ENCODE measurements at regions not wholly inside any gene's neighbourhood (a gene's known extent, or its start where the extent isn't known, plus 50 kb on each side); places are given as distances from the start of the nearest gene placed in this dataset.

DNA sequence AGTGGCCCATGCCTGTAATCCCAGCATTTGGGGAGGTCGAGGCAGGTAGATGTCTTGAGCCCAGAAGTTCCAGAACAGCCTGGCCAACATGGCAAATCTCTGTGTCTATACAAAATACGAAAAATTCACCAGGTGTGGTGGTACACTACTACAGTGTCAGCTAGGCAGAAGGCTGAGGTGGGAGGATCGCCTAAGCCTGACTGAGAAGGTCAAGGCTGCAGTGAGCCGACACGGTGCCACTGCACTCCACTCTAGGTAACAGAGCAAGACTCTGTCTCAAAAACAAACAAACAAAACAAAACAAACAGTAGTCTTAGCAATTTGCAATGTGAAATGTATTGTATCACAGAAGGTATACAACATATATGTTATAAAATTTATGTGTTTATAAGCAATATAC is 348.0 kb downstream of the SEMA3D start:
- no peaks in the 10 kb centered on the region for H3K36me3 Mint-ChIP-seq (ENCODE audit: low read depth)
- TF ChIP-seq, protein P1, sequence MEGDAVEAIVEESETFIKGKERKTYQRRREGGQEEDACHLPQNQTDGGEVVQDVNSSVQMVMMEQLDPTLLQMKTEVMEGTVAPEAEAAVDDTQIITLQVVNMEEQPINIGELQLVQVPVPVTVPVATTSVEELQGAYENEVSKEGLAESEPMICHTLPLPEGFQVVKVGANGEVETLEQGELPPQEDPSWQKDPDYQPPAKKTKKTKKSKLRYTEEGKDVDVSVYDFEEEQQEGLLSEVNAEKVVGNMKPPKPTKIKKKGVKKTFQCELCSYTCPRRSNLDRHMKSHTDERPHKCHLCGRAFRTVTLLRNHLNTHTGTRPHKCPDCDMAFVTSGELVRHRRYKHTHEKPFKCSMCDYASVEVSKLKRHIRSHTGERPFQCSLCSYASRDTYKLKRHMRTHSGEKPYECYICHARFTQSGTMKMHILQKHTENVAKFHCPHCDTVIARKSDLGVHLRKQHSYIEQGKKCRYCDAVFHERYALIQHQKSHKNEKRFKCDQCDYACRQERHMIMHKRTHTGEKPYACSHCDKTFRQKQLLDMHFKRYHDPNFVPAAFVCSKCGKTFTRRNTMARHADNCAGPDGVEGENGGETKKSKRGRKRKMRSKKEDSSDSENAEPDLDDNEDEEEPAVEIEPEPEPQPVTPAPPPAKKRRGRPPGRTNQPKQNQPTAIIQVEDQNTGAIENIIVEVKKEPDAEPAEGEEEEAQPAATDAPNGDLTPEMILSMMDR (IDR thresholded peaks at IDR 0.05) = no peak
- H3K4me3 Mint-ChIP-seq = no peak overlapping the region
- peaks cover 5% of the 10 kb centered on the region for H3K4me1 Mint-ChIP-seq
- no peak overlapping the region for H3K27ac Mint-ChIP-seq
- H3K9me3 Mint-ChIP-seq = no peaks in the 10 kb centered on the region
- peaks cover 4% of the 10 kb centered on the region for H3K27me3 Mint-ChIP-seq (ENCODE audit: low read depth, poor library complexity)
- DNase-seq = no peak

DNA sequence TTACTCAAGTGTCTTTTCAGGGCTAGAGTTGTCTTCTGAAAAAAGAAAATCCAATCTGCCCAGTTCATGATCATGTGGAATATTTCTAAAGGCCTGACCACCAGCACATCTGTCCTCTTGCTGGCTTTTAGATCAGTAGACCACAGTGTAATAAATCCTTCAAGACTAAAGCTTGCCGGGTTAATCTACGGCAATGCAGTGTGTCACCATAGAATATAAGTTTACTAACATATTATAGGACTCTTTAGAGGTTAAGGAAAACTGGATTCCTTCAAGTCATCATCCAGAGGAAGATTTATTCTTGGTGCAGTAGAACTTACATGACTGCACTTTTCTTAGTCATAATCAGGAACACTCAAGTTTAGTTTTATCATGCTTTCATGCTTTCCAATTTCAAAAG is 349.5 kb downstream of the SEMA3D start:
- DNase-seq = no peak
- no peak overlapping the region for H3K4me3 Mint-ChIP-seq
- H3K36me3 Mint-ChIP-seq (ENCODE audit: low read depth) = no peaks in the 10 kb centered on the region
- H3K4me1 Mint-ChIP-seq = peaks cover 5% of the 10 kb centered on the region
- no peak overlapping the region for H3K27ac Mint-ChIP-seq
- H3K27me3 Mint-ChIP-seq (ENCODE audit: low read depth, poor library complexity) = peaks cover 4% of the 10 kb centered on the region
- H3K9me3 Mint-ChIP-seq = no peaks in the 10 kb centered on the region
- TF ChIP-seq, protein P1 (IDR thresholded peaks at IDR 0.05) = no peak

DNA sequence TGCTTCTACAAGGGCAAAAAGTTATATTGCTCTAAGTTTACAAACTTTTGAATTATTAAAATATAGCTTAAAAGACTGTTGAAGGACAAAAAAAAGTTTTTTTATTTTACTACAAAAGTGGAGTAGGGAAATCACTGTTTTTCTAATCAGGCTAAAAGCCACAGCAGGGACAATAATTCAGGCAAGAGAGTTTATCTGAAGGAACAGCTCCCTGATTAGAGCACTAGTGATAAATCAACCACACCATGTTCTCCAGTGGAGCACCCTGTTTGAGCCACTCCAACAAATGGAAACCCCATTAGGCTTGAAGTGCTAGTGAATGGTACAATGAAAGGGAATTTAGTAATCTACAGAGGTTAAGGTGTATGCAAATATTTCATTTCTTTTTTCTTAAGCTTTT is 357.1 kb downstream of the SEMA3D start:
- Mint-ChIP-seq H3K27me3 (ENCODE audit: low read depth, poor library complexity) (no peaks in the 10 kb centered on the region), H3K4me3 (no peak overlapping the region), H3K27ac (no peak overlapping the region), H3K36me3 (ENCODE audit: low read depth) (no peaks in the 10 kb centered on the region), H3K4me1 (peaks cover 8% of the 10 kb centered on the region), H3K9me3 (no peaks in the 10 kb centered on the region)
- TF ChIP-seq, protein P1 (IDR thresholded peaks at IDR 0.05) = no peak
- no peak for DNase-seq

DNA sequence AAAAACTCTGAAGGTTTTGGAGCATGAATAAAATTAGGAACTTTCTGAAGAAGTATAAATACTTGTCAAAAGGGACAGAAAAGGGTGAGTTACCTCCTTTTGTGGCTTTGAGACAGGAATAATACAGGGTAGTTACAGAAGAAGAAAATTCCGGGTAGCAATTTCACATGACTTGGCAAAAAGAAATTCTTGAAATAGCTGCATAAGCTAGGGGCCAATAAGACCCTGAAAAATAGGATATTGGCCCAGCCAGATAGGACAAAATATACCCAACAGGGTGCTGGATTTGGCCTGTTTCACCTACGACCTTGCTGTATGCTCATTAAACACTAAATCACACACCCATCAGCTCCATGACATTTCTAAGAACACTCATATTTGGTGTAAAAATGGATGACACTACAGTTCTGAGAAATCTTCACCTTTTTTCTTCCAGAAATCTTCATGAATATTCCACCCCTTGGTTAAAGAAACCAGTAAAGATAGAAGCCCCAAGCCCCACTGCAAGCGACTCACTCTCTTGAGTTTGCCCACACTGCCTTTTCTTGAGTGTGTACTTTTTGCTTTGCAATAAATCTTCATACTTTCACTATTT is 362.7 kb downstream of the SEMA3D start:
- no peaks in the 10 kb centered on the region for H3K9me3 Mint-ChIP-seq
- H3K27ac Mint-ChIP-seq = no peak overlapping the region
- H3K36me3 Mint-ChIP-seq (ENCODE audit: low read depth) = no peaks in the 10 kb centered on the region
- TF ChIP-seq, protein P1 (IDR thresholded peaks at IDR 0.05) = no peak
- H3K4me3 Mint-ChIP-seq = no peak overlapping the region
- no peaks in the 10 kb centered on the region for H3K4me1 Mint-ChIP-seq
- H3K27me3 Mint-ChIP-seq (ENCODE audit: low read depth, poor library complexity) = no peaks in the 10 kb centered on the region
- no peak for DNase-seq

DNA sequence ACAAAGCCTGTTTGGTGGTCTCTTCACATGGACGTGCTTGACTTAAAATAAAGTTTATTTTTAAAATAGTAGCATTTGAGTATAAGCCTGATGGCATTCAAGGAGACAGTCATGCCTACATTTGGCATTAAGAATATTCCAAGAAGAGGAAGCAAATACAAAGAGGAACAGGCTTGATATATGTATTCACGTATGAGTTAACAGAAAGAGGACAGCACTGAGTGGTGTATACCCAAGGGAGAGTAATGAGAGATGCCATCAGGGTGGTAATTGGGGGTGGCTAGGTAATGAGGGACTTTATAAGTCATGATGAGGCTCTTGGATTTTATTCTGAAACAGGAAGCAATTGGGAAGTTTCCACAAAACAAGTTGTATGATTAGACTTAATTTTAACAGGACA is 363.3 kb downstream of the SEMA3D start:
- Mint-ChIP-seq H3K4me1 (no peaks in the 10 kb centered on the region), H3K27me3 (ENCODE audit: low read depth, poor library complexity) (no peaks in the 10 kb centered on the region), H3K36me3 (ENCODE audit: low read depth) (no peaks in the 10 kb centered on the region), H3K9me3 (no peaks in the 10 kb centered on the region), H3K27ac (no peak overlapping the region), H3K4me3 (no peak overlapping the region)
- no peak for DNase-seq
- TF ChIP-seq, protein P1 (IDR thresholded peaks at IDR 0.05) = no peak

DNA sequence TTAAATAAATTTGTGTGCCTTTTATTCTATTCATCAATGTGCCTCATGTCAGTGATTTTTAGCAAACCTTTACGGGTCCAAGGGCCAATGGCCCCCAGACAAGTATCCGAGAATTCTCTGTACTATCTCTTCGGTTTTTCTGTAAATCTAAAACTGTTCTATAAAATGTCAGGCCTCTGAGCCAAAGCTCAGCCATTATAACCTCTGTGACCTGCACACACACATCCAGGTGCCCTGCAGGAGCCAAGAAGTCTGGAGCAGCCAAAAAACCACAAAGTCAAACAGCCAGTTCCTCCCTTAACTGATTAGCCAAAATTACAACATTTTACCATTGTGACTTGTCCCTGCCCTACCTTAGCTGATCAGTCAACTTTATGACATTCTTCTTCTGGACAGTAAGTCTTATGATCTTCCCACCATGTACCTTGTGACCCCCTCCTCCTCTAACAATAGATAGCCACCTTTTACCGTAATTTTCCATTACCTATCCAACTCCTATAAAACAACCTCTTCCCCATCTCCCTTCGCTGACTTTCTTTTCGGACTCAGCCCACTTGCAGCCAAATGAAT is 363.8 kb downstream of the SEMA3D start:
- Mint-ChIP-seq H3K9me3 (no peaks in the 10 kb centered on the region), H3K36me3 (ENCODE audit: low read depth) (no peaks in the 10 kb centered on the region), H3K27me3 (ENCODE audit: low read depth, poor library complexity) (no peaks in the 10 kb centered on the region), H3K4me3 (no peak overlapping the region), H3K27ac (no peak overlapping the region), H3K4me1 (no peaks in the 10 kb centered on the region)
- TF ChIP-seq, protein P1 (IDR thresholded peaks at IDR 0.05) = no peak
- no peak for DNase-seq

Measured in nephron progenitor cell (in vitro differentiated cells).